ENCODE measurements at regions not wholly inside any gene's neighbourhood (a gene's known extent, or its start where the extent isn't known, plus 50 kb on each side); places are given as distances from the start of the nearest gene placed in this dataset.

GRCh38 chr1:82099170-82099569 is 298.4 kb downstream of the ADGRL2 start:
- TF ChIP-seq GATA2 (IDR thresholded peaks at IDR 0.05; ENCODE audit: low read depth, low read length) (no peak), GATA3 (IDR thresholded peaks at IDR 0.05; ENCODE audit: low read depth, low read length) (no peak)
